ENCODE measurements at regions not wholly inside any gene's neighbourhood (a gene's known extent, or its start where the extent isn't known, plus 50 kb on each side); places are given as distances from the start of the nearest gene placed in this dataset.

- Histone ChIP-seq H3K27ac (no peak overlapping the region), H3K4me3 (no peak overlapping the region)
Measured at GRCh38 chr1:37127254-37127748, 93.0 kb upstream of the GRIK3 start.

GRCh38 chr1:37128091-37128490 is 93.8 kb upstream of the GRIK3 start:
- H3K4me3 ChIP-seq, result no peak overlapping the region
- no peak overlapping the region for H3K27ac ChIP-seq

- H3K4me3 ChIP-seq, result no peak overlapping the region
- no peak overlapping the region for H3K27ac ChIP-seq
Measured at GRCh38 chr1:37130221-37130948, 96.1 kb upstream of the GRIK3 start.

- Histone ChIP-seq H3K4me3 (no peak overlapping the region), H3K27ac (no peak overlapping the region)
Measured at GRCh38 chr1:37131281-37131680, 97.0 kb upstream of the GRIK3 start.

DNA sequence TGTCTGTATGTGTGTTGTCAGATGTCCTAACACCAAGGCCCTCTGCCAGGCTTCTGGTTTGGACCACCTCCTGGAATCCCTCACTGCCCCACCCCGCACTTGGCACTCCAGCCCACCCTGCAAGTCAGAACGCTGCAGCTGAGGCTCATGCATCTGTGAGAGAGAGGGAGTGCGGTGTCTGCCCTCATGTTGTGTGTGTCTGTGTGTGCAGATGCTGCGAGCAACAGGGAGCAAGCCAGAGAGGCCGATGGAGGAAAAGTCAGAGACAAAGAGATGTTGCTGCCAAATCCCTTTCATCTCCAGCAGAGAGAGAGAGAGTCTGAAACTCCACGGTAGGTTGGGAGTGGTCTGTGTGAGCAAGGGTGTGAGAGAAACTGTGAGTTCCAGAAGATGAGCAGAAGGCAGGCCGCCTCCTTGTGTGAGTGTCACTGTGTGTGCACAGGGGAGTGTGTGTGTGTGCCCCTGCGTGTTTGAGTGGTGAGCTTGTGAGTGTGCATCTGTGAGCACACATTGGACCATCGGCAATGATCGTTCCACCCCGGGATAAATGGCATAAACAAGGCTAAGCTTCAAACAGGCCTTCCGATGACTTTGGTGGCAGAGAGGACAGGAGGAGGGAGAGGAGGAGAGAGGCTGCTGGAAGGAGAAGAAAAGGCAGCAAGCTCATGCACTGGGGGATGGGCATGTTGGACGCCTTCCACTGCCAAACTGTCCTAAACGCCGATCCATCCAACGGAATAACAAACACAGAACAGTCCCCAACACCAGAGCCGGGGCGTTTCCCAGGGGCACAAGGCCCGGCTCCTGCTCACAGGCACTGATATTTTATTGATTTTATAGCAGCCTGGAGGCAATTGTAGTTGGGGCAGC is 99.2 kb upstream of the GRIK3 start:
- Histone ChIP-seq H3K27ac (no peak overlapping the region), H3K4me3 (no peak overlapping the region)

GRCh38 chr1:37134599-37134998 is 100.3 kb upstream of the GRIK3 start:
- no peak overlapping the region for H3K4me3 ChIP-seq
- no peak overlapping the region for H3K27ac ChIP-seq

- Histone ChIP-seq H3K27ac (no peak overlapping the region), H3K4me3 (no peak overlapping the region)
Measured at GRCh38 chr1:37135032-37135431, 100.7 kb upstream of the GRIK3 start.

DNA sequence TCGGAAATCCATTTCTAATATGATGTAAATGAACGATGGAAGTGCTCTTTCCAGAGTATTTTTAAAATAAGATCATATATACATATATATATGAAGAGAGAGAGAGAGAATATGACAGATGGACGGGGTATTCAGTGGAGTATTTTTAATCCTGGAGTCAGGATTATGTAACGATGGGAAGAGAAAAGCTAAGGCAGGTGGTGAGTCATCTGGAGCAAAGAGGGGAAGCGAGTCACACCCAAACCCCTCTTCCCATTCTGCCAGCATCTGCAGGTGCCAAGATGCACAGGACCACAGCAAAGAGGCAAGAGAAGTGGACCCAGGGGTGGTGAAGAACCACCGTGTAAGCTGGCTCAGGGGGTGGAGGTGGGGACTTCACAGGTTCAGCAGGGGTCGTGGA is 102.7 kb upstream of the GRIK3 start:
- Histone ChIP-seq H3K4me3 (no peak overlapping the region), H3K27ac (no peak overlapping the region)

DNA sequence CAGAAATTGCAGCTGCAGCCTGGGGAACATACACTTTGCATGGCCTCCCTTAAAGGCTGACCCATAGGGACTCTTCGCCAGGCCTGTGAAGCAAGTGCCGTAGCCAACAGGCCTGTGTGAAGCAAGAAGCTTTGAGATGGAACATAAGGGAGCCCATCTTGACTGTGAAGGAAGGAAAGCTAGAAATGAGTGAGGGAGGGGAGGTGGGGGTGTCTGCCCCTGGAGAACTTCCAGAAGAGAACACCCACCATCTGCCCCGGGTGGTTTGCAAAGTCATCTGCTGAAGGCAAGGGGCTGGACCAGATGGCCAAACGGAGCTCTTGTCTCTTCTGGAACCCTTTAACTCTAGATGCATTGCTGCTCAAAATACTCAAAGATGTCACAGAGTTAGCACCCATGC is 103.3 kb upstream of the GRIK3 start:
- no peak overlapping the region for H3K27ac ChIP-seq
- no peak overlapping the region for H3K4me3 ChIP-seq

DNA sequence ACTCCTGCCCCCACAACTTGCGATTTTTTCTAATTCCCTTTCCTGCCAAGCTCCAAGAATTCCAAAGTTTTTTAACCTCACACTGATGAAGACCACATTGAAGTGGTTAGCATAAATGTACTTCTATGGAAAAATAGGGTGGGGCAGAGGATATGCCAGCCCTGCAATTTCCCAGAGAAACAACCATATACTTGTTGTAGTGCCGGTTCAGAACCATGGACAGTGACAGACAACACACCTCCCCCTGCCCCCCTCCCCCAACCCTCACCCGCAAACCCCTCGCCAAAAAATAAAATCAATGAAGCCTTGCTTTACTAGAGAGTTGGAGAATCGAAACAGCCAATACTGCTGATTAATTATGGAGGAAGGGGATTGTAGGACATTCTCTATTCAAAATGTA is 109.5 kb upstream of the GRIK3 start:
- Histone ChIP-seq H3K27ac (no peak overlapping the region), H3K4me3 (no peak overlapping the region)

- Histone ChIP-seq H3K4me3 (no peak overlapping the region), H3K27ac (no peak overlapping the region)
Measured at GRCh38 chr1:37146071-37146470, 111.8 kb upstream of the GRIK3 start.

DNA sequence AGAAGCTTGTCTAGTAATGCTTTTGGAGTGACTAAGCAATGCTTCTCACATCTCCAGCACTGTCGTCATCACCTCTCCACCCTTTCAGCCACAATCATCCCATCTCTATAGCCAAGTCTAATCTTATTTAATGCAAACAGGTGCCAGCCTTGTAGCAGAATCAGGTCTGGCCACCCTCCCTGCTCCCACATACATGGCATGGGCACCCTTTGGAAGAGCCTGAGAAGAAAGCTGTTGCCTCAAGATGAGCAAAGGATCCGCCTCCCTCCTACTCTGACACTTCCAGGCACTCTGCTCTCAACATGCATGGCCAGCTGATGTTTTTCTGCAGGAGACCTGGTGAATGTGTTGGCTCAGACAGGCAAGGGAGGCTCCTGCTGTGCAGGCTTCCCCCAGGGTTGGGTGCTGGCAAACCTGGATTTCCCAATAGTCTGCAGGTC is 113.1 kb upstream of the GRIK3 start:
- Histone ChIP-seq H3K4me3 (no peak overlapping the region), H3K27ac (no peak overlapping the region)

DNA sequence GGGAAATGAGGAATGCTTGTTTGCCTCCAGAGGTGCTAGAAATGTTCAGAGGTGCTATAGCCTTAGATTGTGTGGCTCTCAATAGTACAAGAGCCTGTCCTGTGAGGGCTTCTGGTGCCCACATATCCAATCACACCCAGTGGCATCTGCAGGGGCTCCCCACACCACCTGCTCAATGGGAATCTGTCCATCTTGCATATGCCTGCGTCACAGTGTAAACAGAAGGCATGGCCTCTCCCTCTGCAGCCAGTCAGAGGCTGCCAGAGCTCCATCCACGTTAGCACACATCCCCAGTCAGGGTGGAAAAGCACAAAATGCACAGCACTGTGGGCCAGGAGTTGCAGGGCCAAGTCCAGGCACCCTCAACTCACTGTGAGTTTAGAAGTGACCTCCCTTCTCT is 113.6 kb upstream of the GRIK3 start:
- H3K27ac ChIP-seq, result no peak overlapping the region
- no peak overlapping the region for H3K4me3 ChIP-seq

GRCh38 chr1:37148663-37149062 is 114.3 kb upstream of the GRIK3 start:
- no peak overlapping the region for H3K27ac ChIP-seq
- no peak overlapping the region for H3K4me3 ChIP-seq

DNA sequence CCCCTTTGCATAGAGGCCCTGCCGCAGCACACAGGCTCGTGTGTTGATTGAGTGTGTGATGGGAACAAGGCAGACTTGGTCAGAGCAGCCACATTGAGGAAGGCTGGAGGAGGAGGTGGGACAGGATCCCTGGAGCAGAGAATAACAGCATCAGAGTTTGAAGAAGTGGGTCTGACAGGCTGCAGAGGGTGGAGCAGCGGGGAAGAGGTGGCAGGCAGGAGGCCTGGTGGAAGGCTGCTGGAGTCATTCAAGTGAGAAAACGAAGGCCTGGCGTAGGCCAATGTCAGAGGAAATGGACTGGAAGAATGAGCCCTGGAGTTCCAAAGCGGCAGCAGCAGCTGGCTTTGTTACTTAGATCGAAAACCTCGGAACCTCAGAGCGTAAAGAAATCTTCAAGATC is 115.0 kb upstream of the GRIK3 start:
- no peak overlapping the region for H3K27ac ChIP-seq

GRCh38 chr1:37150986-37151385 is 116.7 kb upstream of the GRIK3 start:
- no peak overlapping the region for H3K27ac ChIP-seq

More for the DNA sequence above, 115.0 kb upstream of the GRIK3 start:
- no peak overlapping the region for H3K4me3 ChIP-seq

DNA sequence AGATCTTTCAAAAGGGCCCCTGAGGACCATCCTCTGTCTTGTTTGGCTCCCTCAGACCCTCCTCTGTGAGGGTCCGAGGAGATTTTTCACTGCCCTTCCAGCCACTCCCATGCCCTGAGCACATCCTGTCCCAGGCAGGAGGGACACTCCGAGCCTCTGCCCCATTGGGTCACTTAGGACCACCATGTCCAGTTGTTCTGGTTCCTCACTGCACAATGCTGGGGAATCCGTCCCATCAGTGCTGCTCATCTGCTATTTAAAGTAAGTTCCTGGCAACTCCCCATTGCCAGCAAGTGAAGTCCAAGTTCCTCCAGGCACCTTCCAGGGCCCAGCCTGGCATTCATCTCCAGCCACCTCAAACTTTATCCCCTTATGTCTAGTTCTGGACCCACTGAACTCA is 117.5 kb upstream of the GRIK3 start:
- Histone ChIP-seq H3K4me3 (no peak overlapping the region), H3K27ac (no peak overlapping the region)

More at GRCh38 chr1:37150986-37151385, 116.7 kb upstream of the GRIK3 start:
- no peak overlapping the region for H3K4me3 ChIP-seq

DNA sequence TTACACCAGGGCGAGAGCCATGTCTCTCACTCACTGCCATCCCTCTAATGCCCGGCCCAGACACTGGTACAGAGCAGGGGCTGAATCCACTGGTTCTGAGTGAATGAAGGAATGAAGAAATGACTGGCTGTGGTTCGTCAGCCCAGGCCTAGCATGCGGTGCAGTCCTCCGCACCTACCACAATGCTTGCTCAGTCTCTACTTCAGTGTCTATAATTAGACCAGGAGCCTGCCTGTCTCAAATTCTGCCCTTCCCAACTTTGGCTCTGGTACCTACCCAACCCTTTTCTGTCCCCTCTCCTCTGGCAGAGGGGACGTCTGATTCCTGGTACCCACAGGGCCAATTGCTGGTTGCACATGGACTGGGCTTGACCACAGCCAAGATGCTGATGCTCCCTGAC is 118.2 kb upstream of the GRIK3 start:
- Histone ChIP-seq H3K4me3 (no peak overlapping the region), H3K27ac (no peak overlapping the region)

GRCh38 chr1:37153116-37154100 is 119.1 kb upstream of the GRIK3 start:
- Histone ChIP-seq H3K4me3 (no peak overlapping the region), H3K27ac (no peak overlapping the region)

DNA sequence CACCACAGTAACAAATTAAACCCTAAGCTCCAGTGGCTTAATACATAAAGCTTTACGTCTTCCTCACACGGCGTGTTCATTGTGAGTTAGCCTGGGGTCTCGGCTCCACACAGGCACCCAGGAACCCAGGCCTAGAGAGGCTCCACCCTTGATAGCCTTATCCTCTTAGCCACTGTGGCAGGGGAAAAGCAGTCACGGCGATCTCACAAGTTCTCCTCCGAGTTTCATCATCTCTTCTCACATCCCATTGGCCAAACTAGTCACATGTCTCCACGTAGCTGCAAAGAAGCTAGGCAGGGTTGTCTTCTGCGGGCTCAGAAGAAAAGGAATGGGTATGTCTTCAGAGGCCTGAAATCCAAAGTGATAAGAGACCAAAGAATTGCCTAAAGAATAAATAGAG is 122.3 kb upstream of the GRIK3 start:
- H3K4me3 ChIP-seq, result no peak overlapping the region
- H3K27ac ChIP-seq, result no peak overlapping the region
